ENCODE measurements at regions not wholly inside any gene's neighbourhood (a gene's known extent, or its start where the extent isn't known, plus 50 kb on each side); places are given as distances from the start of the nearest gene placed in this dataset.

DNA sequence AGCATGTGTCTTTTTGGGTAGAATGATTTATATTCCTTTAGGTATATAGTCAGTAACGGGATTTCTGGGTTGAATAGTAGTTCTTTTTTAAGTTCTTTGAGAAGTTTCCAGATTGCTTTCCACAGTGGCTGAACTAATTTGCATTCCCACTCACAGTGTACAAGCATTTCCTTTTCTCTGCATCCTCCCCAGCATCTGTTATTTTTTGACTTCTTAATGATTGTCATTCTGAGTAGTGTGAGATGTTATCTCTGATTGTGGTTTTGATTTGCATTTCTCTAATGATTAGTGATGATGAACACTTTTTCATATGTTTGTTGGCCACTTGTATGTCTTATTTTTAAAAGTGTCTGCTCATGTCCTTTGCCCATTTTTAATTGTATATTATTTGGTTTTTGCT is 337.6 kb downstream of the EFHB start:
- Mint-ChIP-seq H3K36me3 (ENCODE audit: unreplicated experiment) (no peaks in the 10 kb centered on the region), H3K4me3 (ENCODE audit: unreplicated experiment) (no peak overlapping the region), H3K4me1 (ENCODE audit: unreplicated experiment) (no peaks in the 10 kb centered on the region), H3K27ac (ENCODE audit: unreplicated experiment) (no peak overlapping the region), H3K27me3 (ENCODE audit: unreplicated experiment) (no peaks in the 10 kb centered on the region), H3K9me3 (ENCODE audit: unreplicated experiment) (peaks cover 27% of the 10 kb centered on the region)
- TF ChIP-seq, protein P1, sequence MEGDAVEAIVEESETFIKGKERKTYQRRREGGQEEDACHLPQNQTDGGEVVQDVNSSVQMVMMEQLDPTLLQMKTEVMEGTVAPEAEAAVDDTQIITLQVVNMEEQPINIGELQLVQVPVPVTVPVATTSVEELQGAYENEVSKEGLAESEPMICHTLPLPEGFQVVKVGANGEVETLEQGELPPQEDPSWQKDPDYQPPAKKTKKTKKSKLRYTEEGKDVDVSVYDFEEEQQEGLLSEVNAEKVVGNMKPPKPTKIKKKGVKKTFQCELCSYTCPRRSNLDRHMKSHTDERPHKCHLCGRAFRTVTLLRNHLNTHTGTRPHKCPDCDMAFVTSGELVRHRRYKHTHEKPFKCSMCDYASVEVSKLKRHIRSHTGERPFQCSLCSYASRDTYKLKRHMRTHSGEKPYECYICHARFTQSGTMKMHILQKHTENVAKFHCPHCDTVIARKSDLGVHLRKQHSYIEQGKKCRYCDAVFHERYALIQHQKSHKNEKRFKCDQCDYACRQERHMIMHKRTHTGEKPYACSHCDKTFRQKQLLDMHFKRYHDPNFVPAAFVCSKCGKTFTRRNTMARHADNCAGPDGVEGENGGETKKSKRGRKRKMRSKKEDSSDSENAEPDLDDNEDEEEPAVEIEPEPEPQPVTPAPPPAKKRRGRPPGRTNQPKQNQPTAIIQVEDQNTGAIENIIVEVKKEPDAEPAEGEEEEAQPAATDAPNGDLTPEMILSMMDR (IDR thresholded peaks at IDR 0.05) = no peak
- no peak for DNase-seq (ENCODE audit: extremely low spot score, unreplicated experiment)

- peaks cover 25% of the 10 kb centered on the region for H3K9me3 Mint-ChIP-seq (ENCODE audit: unreplicated experiment)
- DNase-seq (ENCODE audit: extremely low spot score, unreplicated experiment) = no peak
- H3K4me3 Mint-ChIP-seq (ENCODE audit: unreplicated experiment) = no peak overlapping the region
Measured at GRCh38 chr3:19595884-19596283, 338.1 kb downstream of the EFHB start.

More at GRCh38 chr3:19595884-19596283, 338.1 kb downstream of the EFHB start:
- TF ChIP-seq, protein P1 (IDR thresholded peaks at IDR 0.05) = no peak
- no peaks in the 10 kb centered on the region for H3K36me3 Mint-ChIP-seq (ENCODE audit: unreplicated experiment)
- H3K4me1 Mint-ChIP-seq (ENCODE audit: unreplicated experiment) = no peaks in the 10 kb centered on the region
- no peaks in the 10 kb centered on the region for H3K27me3 Mint-ChIP-seq (ENCODE audit: unreplicated experiment)
- no peak overlapping the region for H3K27ac Mint-ChIP-seq (ENCODE audit: unreplicated experiment)
